ENCODE measurements at regions not wholly inside any gene's neighbourhood (a gene's known extent, or its start where the extent isn't known, plus 50 kb on each side); places are given as distances from the start of the nearest gene placed in this dataset.

- DNase-seq (ENCODE audit: low read depth in 2 of 2) = peak; percentile 34 to 46
Observed at GRCh38 chr5:56321236-56321881, 88.2 kb upstream of the ANKRD55 start.

- DNase-seq (ENCODE audit: low read depth in 2 of 2) = no peak
Observed at GRCh38 chr5:56320686-56321085, 87.6 kb upstream of the ANKRD55 start.

- no peak for DNase-seq (ENCODE audit: low read depth in 2 of 2)
Observed at GRCh38 chr5:56319526-56320181, 86.5 kb upstream of the ANKRD55 start.

GRCh38 chr5:56317923-56318561 is 84.9 kb upstream of the ANKRD55 start:
- no peak for DNase-seq (ENCODE audit: low read depth in 2 of 2)

- DNase-seq (ENCODE audit: low read depth in 2 of 2) = no peak
Observed at GRCh38 chr5:56316299-56316994, 83.3 kb upstream of the ANKRD55 start.

GRCh38 chr5:56314529-56314928 is 81.4 kb upstream of the ANKRD55 start:
- DNase-seq (ENCODE audit: low read depth in 2 of 2) = no peak

GRCh38 chr5:56313596-56313995 is 80.5 kb upstream of the ANKRD55 start:
- DNase-seq (ENCODE audit: low read depth in 2 of 2) = no peak

- no peak for DNase-seq (ENCODE audit: low read depth in 2 of 2)
Observed at GRCh38 chr5:56313004-56313531, 79.9 kb upstream of the ANKRD55 start.

GRCh38 chr5:56311306-56311905 is 78.3 kb upstream of the ANKRD55 start:
- DNase-seq (ENCODE audit: low read depth in 2 of 2) = no peak

GRCh38 chr5:56310711-56311204 is 77.6 kb upstream of the ANKRD55 start:
- DNase-seq (ENCODE audit: low read depth in 2 of 2) = no peak

- DNase-seq (ENCODE audit: low read depth in 2 of 2) = no peak
Observed at GRCh38 chr5:56309262-56309826, 76.2 kb upstream of the ANKRD55 start.

GRCh38 chr5:56307714-56308333 is 74.7 kb upstream of the ANKRD55 start:
- DNase-seq (ENCODE audit: low read depth in 2 of 2) = no peak

GRCh38 chr5:56306433-56307150 is 73.5 kb upstream of the ANKRD55 start:
- no peak for DNase-seq (ENCODE audit: low read depth in 2 of 2)

- no peak for DNase-seq (ENCODE audit: low read depth in 2 of 2)
Observed at GRCh38 chr5:56305001-56305950, 72.1 kb upstream of the ANKRD55 start.

- no peak for DNase-seq (ENCODE audit: low read depth in 2 of 2)
Observed at GRCh38 chr5:56303511-56303910, 70.4 kb upstream of the ANKRD55 start.

- DNase-seq (ENCODE audit: low read depth in 2 of 2) = no peak
Observed at GRCh38 chr5:56302027-56302426, 68.9 kb upstream of the ANKRD55 start.

GRCh38 chr5:56301069-56301468 is 67.9 kb upstream of the ANKRD55 start:
- DNase-seq (ENCODE audit: low read depth in 2 of 2) = no peak

GRCh38 chr5:56299212-56299611 is 66.1 kb upstream of the ANKRD55 start:
- DNase-seq (ENCODE audit: low read depth in 2 of 2) = no peak

Measured in stimulated activated CD4-positive, alpha-beta T cell treated with anti-CD3 and anti-CD28 coated beads, Interleukin-15, amount 100 ng/mL, for 48 hours (primary cell).